OCI-LY7 (cell line): ENCODE measurements at regions not wholly inside any gene's neighbourhood (a gene's known extent, or its start where the extent isn't known, plus 50 kb on each side); places are given as distances from the start of the nearest gene placed in this dataset.

Experiments used
- EZH2phosphoT487 ChIP-seq: fragments of 200-600 bp; sonication (generic); IDR thresholded peaks from 2 replicates; pipeline ENCODE4 v1.6.1; 2018; ENCODE audit warnings: low read depth, borderline replicate concordance, mild to moderate bottlenecking, mixed run types, antibody characterized with exemption, low read length, moderate library complexity, mixed read lengths
- TF ChIP-seq, protein P1 (sequence below): fragments of 200-600 bp; sonication (generic); conservative IDR thresholded peaks from 2 replicates; pipeline ENCODE4 v1.5.1; 2014; ENCODE audit warnings: mild to moderate bottlenecking, antibody characterized with exemption, low read length, moderate library complexity, mixed read lengths

DNA sequence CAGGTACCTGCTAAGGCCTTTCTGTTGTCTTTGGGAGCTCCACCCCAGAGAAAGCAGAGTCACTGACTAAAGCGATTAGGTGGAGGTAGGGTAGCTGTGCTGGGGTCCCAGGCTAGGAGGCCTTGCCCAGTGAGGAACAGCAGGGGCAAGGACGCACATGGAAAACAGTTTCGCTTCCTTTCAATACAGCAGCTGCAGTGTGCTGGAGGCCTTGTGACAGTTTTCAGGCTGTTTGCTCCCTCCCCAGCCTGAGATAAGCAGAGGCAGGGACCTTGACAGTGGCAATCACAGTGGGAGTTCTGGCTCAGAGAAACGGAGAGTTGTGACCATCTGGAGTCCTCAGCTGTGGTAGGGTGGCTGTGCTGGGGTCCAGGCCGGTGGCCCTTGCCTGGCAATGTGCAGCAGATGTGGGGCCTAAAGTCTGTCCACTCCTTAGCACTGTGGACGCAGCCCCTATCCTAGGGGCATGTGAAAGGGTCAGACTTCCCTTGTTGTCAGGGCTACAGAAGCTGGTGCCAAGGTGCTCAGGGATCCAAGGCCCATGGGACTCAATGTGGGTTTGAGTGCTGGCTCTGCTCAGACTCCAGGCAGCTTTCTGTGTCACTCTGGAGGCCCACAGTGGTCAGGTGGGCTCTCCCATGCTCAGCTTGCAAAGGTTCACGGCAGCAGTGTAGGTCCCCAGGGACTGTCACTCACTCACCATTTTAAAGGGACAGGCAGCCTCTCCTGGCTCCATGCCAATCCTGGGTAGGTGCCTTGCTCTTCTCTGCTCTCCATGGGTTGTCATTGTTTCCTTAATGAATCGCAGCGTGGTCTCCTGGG lies 534.9 kb upstream of the FMR1 start:
- no peak for TF ChIP-seq EZH2phosphoT487
- TF ChIP-seq, protein P1, sequence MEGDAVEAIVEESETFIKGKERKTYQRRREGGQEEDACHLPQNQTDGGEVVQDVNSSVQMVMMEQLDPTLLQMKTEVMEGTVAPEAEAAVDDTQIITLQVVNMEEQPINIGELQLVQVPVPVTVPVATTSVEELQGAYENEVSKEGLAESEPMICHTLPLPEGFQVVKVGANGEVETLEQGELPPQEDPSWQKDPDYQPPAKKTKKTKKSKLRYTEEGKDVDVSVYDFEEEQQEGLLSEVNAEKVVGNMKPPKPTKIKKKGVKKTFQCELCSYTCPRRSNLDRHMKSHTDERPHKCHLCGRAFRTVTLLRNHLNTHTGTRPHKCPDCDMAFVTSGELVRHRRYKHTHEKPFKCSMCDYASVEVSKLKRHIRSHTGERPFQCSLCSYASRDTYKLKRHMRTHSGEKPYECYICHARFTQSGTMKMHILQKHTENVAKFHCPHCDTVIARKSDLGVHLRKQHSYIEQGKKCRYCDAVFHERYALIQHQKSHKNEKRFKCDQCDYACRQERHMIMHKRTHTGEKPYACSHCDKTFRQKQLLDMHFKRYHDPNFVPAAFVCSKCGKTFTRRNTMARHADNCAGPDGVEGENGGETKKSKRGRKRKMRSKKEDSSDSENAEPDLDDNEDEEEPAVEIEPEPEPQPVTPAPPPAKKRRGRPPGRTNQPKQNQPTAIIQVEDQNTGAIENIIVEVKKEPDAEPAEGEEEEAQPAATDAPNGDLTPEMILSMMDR = no peak
